ENCODE measurements at regions not wholly inside any gene's neighbourhood (a gene's known extent, or its start where the extent isn't known, plus 50 kb on each side); places are given as distances from the start of the nearest gene placed in this dataset.
"Not testable (repeated sequence)": the region's sequence is repeated elsewhere in the genome, so short reads cannot be mapped to it uniquely, and the experiment has no call there.

DNA sequence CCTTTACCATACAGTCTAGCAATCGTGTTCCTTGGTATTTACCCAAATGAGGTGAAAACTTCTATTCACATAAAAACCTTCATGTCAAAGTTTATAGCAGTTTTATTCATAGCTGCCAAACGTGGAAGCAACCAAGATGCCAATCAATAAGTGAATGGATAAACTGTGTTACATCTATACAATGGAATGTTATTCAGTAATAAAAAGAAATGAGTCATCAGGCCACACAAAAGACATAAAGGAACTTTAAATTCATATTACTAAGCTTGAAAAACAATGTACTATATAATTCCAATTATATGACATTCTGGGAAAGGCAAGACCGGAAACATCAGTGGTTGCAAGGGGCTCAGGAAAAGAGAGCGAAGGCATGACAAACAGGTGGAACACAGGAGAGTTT lies 679.9 kb downstream of the ISL1 start:
- Histone ChIP-seq H3K27ac (ENCODE audit: low read depth in 1 of 3, low read length in 2 of 3) (no peak overlapping the region), H3K27me3 (ENCODE audit: control insufficient read depth in 3 of 3, insufficient read depth in 3 of 3, low read length in 3 of 3) (no peaks in the 10 kb centered on the region), H3K4me3 (ENCODE audit: low read depth in 1 of 3, low read length in 3 of 3) (no peak overlapping the region), H3K9me3 (ENCODE audit: control insufficient read depth in 2 of 2, insufficient read depth in 1 of 2, low read depth in 1 of 2, low read length in 1 of 2) (no peaks in the 10 kb centered on the region), H3K36me3 (ENCODE audit: control insufficient read depth in 3 of 3, insufficient read depth in 2 of 3, low read depth in 1 of 3, low read length in 3 of 3) (no peaks in the 10 kb centered on the region), H3K4me1 (ENCODE audit: control insufficient read depth in 3 of 3, insufficient read depth in 2 of 3, low read depth in 1 of 3, low read length in 2 of 3) (no peaks in the 10 kb centered on the region)
- FAIRE-seq = no peak
- 63 to 68% (median 66%) methylated on average over 4 of the region's 4 CpGs for WGBS, 3 donors
- no peak for DNase-seq

DNA sequence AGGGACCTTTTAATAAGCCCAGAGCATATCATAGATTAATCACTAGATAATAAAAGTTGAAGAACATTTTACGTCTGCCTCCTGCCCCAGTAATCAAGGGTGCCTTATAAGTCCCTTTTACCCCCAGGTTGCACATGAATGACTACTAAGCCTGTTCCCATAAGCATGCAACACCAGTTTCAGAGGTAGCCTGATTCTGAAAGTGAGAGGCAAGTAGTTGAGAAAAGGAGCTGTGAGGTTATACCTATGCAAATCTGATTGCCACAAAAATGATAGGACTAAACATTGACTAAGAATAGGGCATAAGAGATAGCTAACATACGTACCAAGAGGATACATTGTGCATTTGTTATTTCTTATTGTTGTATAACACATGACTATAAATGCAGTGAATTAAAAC lies 681.9 kb downstream of the ISL1 start:
- DNase-seq = no peak
- no peak overlapping the region for H3K27ac ChIP-seq (ENCODE audit: low read depth in 1 of 3, low read length in 2 of 3)
- H3K36me3 ChIP-seq (ENCODE audit: control insufficient read depth in 3 of 3, insufficient read depth in 2 of 3, low read depth in 1 of 3, low read length in 3 of 3) = no peaks in the 10 kb centered on the region
- H3K9me3 ChIP-seq (ENCODE audit: control insufficient read depth in 2 of 2, insufficient read depth in 1 of 2, low read depth in 1 of 2, low read length in 1 of 2) = no peaks in the 10 kb centered on the region
- WGBS, 3 donors = 62 to 82% (median 69%) methylated on average over 2 of the region's 2 CpGs
- no peaks in the 10 kb centered on the region for H3K27me3 ChIP-seq (ENCODE audit: control insufficient read depth in 3 of 3, insufficient read depth in 3 of 3, low read length in 3 of 3)
- H3K4me1 ChIP-seq (ENCODE audit: control insufficient read depth in 3 of 3, insufficient read depth in 2 of 3, low read depth in 1 of 3, low read length in 2 of 3) = no peaks in the 10 kb centered on the region
- FAIRE-seq = no peak
- no peak overlapping the region for H3K4me3 ChIP-seq (ENCODE audit: low read depth in 1 of 3, low read length in 3 of 3)

DNA sequence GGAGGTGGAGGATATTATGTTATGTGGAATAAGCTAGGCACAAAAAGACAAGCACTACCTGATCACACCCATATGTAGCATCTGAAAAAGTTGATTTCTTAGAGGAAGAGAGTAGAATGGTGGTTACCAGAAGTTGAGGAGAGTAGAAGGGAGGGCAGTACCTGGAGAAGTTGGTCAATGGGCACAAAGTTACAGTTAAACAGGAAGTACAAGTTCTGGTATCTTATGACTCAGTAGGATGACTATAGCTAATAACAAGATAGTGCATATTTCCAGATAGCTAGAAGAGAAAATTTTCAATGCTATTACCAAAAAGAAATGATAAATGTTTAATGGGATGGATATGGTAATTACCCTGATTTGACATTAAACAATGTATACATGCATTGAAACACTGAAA lies 686.7 kb downstream of the ISL1 start:
- DNase-seq = no peak
- H3K36me3 ChIP-seq (ENCODE audit: control insufficient read depth in 3 of 3, insufficient read depth in 2 of 3, low read depth in 1 of 3, low read length in 3 of 3) = no peaks in the 10 kb centered on the region
- H3K4me3 ChIP-seq (ENCODE audit: low read depth in 1 of 3, low read length in 3 of 3) = no peak overlapping the region
- no peaks in the 10 kb centered on the region for H3K27me3 ChIP-seq (ENCODE audit: control insufficient read depth in 3 of 3, insufficient read depth in 3 of 3, low read length in 3 of 3)
- no peaks in the 10 kb centered on the region for H3K4me1 ChIP-seq (ENCODE audit: control insufficient read depth in 3 of 3, insufficient read depth in 2 of 3, low read depth in 1 of 3, low read length in 2 of 3)
- no peak overlapping the region for H3K27ac ChIP-seq (ENCODE audit: low read depth in 1 of 3, low read length in 2 of 3)
- H3K9me3 ChIP-seq (ENCODE audit: control insufficient read depth in 2 of 2, insufficient read depth in 1 of 2, low read depth in 1 of 2, low read length in 1 of 2) = no peaks in the 10 kb centered on the region
- no peak for FAIRE-seq

DNA sequence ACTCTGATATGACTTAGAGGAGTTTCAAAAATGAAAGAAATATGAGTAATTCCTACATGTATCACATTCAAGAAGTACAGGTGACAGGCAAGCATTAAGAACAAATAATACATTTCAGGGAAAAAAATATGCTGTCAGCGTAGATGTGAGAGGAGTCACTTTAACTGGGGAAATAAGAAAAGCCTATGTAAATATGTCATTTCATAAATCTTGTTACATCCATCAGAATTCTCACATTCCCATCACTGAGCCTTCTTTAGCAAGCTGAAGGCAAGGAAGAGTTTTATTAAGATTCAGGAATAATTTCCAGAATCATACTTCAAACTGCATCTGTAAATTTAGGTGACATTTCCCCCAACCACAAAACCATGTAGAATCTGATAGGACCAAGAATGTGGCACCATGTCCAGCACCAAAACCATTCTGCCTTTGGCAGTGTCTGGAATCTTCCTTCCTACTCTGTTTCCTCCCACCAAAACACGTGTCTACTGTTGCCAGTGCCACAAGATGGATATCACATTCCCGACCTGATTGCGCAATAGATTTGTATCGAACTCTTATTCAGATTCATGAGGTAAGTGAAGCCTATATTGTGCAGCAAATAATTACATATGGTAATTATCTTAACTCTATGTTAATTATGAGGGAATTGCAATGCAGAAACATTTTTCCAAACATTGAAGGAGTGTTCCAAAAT lies 690.9 kb downstream of the ISL1 start:
- Histone ChIP-seq H3K4me1 (ENCODE audit: control insufficient read depth in 3 of 3, insufficient read depth in 2 of 3, low read depth in 1 of 3, low read length in 2 of 3) (no peaks in the 10 kb centered on the region), H3K27me3 (ENCODE audit: control insufficient read depth in 3 of 3, insufficient read depth in 3 of 3, low read length in 3 of 3) (no peaks in the 10 kb centered on the region), H3K9me3 (ENCODE audit: control insufficient read depth in 2 of 2, insufficient read depth in 1 of 2, low read depth in 1 of 2, low read length in 1 of 2) (no peaks in the 10 kb centered on the region), H3K27ac (ENCODE audit: low read depth in 1 of 3, low read length in 2 of 3) (no peak overlapping the region), H3K36me3 (ENCODE audit: control insufficient read depth in 3 of 3, insufficient read depth in 2 of 3, low read depth in 1 of 3, low read length in 3 of 3) (no peaks in the 10 kb centered on the region), H3K4me3 (ENCODE audit: low read depth in 1 of 3, low read length in 3 of 3) (no peak overlapping the region)
- FAIRE-seq (no peak), DNase-seq (no peak)
- 63 to 74% (median 64%) methylated on average over 5 of the region's 5 CpGs for WGBS, 3 donors

DNA sequence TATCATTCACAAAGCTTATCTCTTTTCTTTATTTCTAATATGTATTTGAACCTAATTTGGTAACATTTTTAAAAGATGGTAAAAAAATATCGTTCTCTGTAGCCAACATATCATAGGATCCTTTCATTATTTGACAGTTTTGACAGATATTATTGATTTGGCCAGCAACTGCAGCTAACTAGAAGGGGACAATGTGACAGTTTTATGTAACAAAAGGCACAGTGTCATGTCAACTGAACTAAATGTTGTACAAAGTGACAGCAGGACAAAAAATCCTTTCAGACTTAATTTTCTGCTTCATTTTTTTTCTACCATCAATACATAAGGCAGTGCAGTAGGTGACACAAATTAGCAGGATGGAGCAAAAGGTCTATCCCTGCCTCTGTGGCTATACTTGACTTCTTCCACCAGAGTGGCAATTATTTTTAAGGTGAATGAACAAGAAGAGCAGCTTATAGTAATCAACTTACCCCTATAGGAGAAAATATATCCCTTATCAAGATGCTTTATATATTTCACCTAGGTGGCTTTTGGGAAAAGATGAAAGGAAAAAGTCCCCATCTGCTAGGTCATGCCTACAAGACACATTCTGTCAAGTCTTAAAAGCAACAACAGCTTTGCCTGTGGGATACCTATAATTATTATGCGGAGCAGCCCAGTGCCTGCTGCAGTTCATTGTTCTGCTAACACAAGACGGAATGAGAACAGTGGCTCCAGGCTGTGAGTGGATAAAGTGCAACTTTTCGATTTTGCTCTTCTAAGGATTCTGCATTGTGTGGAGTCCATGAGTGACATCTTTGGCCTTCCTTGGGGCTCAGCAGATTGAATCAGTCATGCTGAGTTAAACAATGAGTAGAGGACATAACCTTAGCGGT lies 694.9 kb downstream of the ISL1 start:
- Histone ChIP-seq H3K4me1 (ENCODE audit: control insufficient read depth in 3 of 3, insufficient read depth in 2 of 3, low read depth in 1 of 3, low read length in 2 of 3) (no peaks in the 10 kb centered on the region), H3K4me3 (ENCODE audit: low read depth in 1 of 3, low read length in 3 of 3) (no peak overlapping the region), H3K36me3 (ENCODE audit: control insufficient read depth in 3 of 3, insufficient read depth in 2 of 3, low read depth in 1 of 3, low read length in 3 of 3) (no peaks in the 10 kb centered on the region), H3K27me3 (ENCODE audit: control insufficient read depth in 3 of 3, insufficient read depth in 3 of 3, low read length in 3 of 3) (no peaks in the 10 kb centered on the region), H3K9me3 (ENCODE audit: control insufficient read depth in 2 of 2, insufficient read depth in 1 of 2, low read depth in 1 of 2, low read length in 1 of 2) (no peaks in the 10 kb centered on the region), H3K27ac (ENCODE audit: low read depth in 1 of 3, low read length in 2 of 3) (no peak overlapping the region)
- DNase-seq (no peak), FAIRE-seq (no peak)
- 59 to 67% (median 64%) methylated on average over 5 of the region's 5 CpGs for WGBS, 3 donors

DNA sequence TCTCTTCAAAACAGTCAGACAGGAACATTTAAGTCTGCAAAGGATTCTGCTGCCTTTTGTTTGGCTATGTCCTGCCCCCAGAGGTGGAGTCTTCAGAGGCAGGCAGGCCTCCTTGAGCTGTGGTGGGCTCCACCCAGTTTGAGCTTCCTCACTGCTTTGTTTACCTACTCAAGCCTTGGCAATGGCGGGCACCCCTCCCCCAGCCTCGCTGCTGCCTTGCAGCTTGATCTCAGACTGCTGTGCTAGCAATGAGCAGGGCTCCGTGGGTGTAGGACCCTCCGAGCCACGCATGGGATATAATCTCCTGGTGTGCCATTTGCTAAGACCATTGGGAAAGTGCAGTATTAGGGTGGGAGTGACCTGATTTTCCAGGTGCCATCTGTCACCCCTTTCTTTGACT lies 685.4 kb upstream of the ITGA1 start:
- WGBS, 3 donors = 77 to 84% (median 83%) methylated on average over 5 of the region's 5 CpGs
- H3K9me3 ChIP-seq (ENCODE audit: control insufficient read depth in 2 of 2, insufficient read depth in 1 of 2, low read depth in 1 of 2, low read length in 1 of 2); DNase-seq; H3K36me3 ChIP-seq (ENCODE audit: control insufficient read depth in 3 of 3, insufficient read depth in 2 of 3, low read depth in 1 of 3, low read length in 3 of 3); H3K4me1 ChIP-seq (ENCODE audit: control insufficient read depth in 3 of 3, insufficient read depth in 2 of 3, low read depth in 1 of 3, low read length in 2 of 3); H3K27me3 ChIP-seq (ENCODE audit: control insufficient read depth in 3 of 3, insufficient read depth in 3 of 3, low read length in 3 of 3); H3K4me3 ChIP-seq (ENCODE audit: low read depth in 1 of 3, low read length in 3 of 3); FAIRE-seq; H3K27ac ChIP-seq (ENCODE audit: low read depth in 1 of 3, low read length in 2 of 3): not testable (repeated sequence)

DNA sequence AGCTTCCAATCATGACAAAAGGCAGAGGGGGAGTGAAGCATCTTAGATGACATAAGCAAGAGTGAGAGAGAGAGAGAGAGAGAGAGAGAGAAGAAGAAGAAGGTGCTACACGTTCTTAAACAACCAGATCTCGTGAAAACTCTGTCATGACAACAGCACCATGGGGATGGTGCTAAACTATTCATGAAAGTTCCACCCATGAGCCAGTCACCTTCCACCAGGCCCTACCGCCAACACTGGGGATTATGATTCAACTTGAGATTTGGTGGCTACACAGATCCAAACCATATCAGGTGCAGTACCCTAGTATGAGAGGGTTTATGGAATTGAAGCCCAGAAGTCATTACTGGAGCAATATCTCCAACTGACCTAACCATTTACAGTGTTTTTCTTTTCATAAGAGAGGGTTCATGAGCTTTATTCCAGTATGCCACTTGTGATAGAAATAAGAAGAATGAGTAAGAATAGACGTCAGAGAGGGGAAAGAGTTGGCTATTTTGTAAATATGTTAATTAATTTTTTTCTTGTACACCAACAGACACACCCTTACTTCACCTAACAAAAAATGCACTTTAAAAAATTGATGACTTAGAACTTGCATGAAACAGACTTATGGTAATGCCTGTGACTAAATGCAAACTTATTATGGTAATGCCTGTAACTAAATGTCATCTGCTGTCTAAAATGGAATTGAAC lies 680.4 kb upstream of the ITGA1 start:
- Histone ChIP-seq H3K9me3 (ENCODE audit: control insufficient read depth in 2 of 2, insufficient read depth in 1 of 2, low read depth in 1 of 2, low read length in 1 of 2) (peaks cover 0 to 3% of the 10 kb centered on the region in 2 donors), H3K36me3 (ENCODE audit: control insufficient read depth in 3 of 3, insufficient read depth in 2 of 3, low read depth in 1 of 3, low read length in 3 of 3) (no peaks in the 10 kb centered on the region), H3K27me3 (ENCODE audit: control insufficient read depth in 3 of 3, insufficient read depth in 3 of 3, low read length in 3 of 3) (no peaks in the 10 kb centered on the region), H3K4me3 (ENCODE audit: low read depth in 1 of 3, low read length in 3 of 3) (no peak overlapping the region), H3K27ac (ENCODE audit: low read depth in 1 of 3, low read length in 2 of 3) (no peak overlapping the region), H3K4me1 (ENCODE audit: control insufficient read depth in 3 of 3, insufficient read depth in 2 of 3, low read depth in 1 of 3, low read length in 2 of 3) (no peaks in the 10 kb centered on the region)
- FAIRE-seq = no peak
- WGBS, 3 donors = 67 to 83% (median 72%) methylated on average over 4 of the region's 4 CpGs
- DNase-seq = no peak

DNA sequence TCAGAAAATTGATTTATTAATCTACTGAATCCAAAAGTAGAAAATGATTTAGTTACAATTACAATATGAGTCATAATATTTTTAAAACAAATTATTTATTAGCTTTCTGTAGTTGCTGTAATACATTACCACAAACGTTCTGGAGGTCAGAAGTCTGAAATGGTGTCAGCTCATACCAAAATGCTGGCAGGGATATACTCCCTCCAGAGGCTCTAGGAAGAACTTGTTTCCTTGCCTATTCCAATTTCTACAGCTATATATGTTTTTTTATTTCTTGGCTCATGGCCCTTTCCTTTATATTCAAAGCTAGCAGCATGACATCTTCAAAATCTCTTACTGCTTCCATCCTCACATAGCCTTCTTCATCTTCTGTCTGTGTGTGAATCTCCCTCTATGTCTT lies 667.9 kb upstream of the ITGA1 start:
- WGBS, 3 donors = 0 to 17% (median 5%) methylated on average over 1 of the region's 1 CpG

More for the DNA sequence above, 667.9 kb upstream of the ITGA1 start:
- no peak overlapping the region for H3K4me3 ChIP-seq (ENCODE audit: low read depth in 1 of 3, low read length in 3 of 3)
- no peak for FAIRE-seq
- H3K27me3 ChIP-seq (ENCODE audit: control insufficient read depth in 3 of 3, insufficient read depth in 3 of 3, low read length in 3 of 3) = no peaks in the 10 kb centered on the region
- H3K4me1 ChIP-seq (ENCODE audit: control insufficient read depth in 3 of 3, insufficient read depth in 2 of 3, low read depth in 1 of 3, low read length in 2 of 3) = no peaks in the 10 kb centered on the region
- DNase-seq = no peak
- H3K9me3 ChIP-seq (ENCODE audit: control insufficient read depth in 2 of 2, insufficient read depth in 1 of 2, low read depth in 1 of 2, low read length in 1 of 2) = no peaks in the 10 kb centered on the region
- H3K27ac ChIP-seq (ENCODE audit: low read depth in 1 of 3, low read length in 2 of 3) = no peak overlapping the region
- H3K36me3 ChIP-seq (ENCODE audit: control insufficient read depth in 3 of 3, insufficient read depth in 2 of 3, low read depth in 1 of 3, low read length in 3 of 3) = no peaks in the 10 kb centered on the region

All from small intestine (tissue), 7 donors.